DOHH2 (cell line): ENCODE measurements at regions not wholly inside any gene's neighbourhood (a gene's known extent, or its start where the extent isn't known, plus 50 kb on each side); places are given as distances from the start of the nearest gene placed in this dataset.

Experiments used
- CTCF ChIP-seq: fragments of 200-600 bp; sonication (generic); IDR thresholded peaks from one replicate; pipeline ENCODE4 v1.5.1; 2014; ENCODE audit warnings: antibody characterized with exemption, mild to moderate bottlenecking, low read depth, low read length; ENCODE audit not compliant: poor library complexity, severe bottlenecking
- EZH2phosphoT487 ChIP-seq: fragments of 200-600 bp; sonication (generic); IDR thresholded peaks from 2 replicates; pipeline ENCODE4 v1.6.1; 2017; ENCODE audit warnings: borderline replicate concordance, mild to moderate bottlenecking, antibody characterized with exemption, low read length, moderate library complexity, mixed read lengths

DNA sequence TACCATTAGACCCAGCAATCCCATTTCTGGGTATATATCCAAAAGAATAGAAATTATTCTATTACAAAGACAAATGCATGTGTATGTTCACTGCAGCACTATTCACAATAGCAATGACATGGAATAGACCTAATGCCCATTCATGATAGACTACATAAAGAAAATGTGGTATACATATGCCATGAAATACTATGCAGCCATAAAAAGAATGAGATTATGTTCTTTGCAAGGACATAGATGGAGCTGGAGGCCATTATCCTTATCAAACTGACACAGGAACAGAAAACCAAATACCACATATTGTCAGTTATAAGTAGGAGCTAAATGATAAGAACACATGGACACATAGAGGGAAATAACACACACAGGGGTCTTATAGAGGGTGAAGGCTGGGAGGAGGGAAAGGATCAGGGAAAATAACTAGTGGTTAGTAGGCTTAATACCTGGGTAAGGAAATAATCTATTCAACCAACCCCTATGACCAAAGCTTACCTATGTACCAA lies 366.8 kb downstream of the EDEM1 start:
- no peak for TF ChIP-seq CTCF
- no peak for TF ChIP-seq EZH2phosphoT487
